ENCODE measurements at regions not wholly inside any gene's neighbourhood (a gene's known extent, or its start where the extent isn't known, plus 50 kb on each side); places are given as distances from the start of the nearest gene placed in this dataset.

DNA sequence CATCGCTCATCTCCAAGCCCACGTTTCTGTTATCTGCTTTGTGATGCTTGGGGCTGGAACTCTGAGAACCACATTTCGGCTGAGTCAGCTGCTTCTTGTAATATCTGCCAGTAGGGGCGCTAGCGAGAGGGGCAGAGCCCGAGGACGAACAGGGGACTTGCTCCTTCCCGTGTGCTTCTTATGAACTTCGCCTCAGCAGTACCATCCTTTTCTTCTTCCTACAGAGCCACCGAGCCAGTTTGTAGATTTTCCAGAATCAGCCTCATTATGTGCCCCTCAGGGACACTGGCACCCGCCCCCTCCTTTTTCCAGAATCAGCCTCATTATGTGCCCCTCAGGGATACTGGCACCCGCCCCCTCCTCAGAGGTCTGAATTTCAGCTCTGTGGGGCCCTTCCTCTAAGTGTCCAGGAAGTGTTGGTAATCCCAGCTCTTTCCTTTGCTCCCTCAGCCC lies 441.7 kb upstream of the RASGEF1B start:
- H3K9me3 Mint-ChIP-seq: no peaks in the 10 kb centered on the region
- peaks cover 11% of the 10 kb centered on the region for H3K27me3 Mint-ChIP-seq
- peak; percentile 52 for ATAC-seq (replicated peaks)
- no peak overlapping the region for H3K4me3 Mint-ChIP-seq
- H3K4me1 Mint-ChIP-seq: peaks cover 9% of the 10 kb centered on the region
- no peak overlapping the region for H3K27ac Mint-ChIP-seq
- H3K36me3 Mint-ChIP-seq (ENCODE audit: low read depth): no peaks in the 10 kb centered on the region

DNA sequence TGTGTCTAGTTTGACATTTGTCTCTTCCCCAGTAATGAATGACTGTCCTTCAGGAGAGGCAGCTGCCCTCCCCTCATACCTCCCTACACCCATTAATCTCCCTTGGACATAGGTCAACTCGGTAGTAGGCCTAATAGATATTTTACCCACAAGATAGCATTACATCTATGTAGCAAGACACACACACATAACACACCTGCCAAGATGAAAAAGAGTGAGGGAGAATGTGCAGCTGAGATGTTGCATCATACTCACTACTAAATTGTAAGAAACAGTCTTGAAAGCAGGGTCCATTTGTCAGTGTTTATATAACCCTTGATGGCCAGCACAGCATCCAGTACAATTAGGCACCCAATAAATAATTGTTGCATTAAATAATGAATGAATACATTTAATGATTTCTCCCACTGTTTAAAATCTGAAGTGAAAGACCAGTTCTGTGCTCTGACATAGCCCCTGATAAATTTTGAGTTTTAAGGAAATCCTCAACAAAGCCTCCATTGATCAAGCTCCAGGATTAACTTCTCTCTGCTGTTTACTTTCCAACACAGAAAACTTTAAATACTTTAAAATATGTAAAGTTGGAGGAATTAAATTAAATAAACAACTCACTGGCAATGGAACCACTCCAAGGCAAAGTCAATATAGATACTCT lies 440.8 kb upstream of the RASGEF1B start:
- Mint-ChIP-seq H3K9me3 (no peaks in the 10 kb centered on the region), H3K27me3 (peaks cover 11% of the 10 kb centered on the region), H3K36me3 (ENCODE audit: low read depth) (no peaks in the 10 kb centered on the region), H3K4me3 (no peak overlapping the region), H3K4me1 (peaks cover 9% of the 10 kb centered on the region), H3K27ac (no peak overlapping the region)
- ATAC-seq (replicated peaks): no peak

DNA sequence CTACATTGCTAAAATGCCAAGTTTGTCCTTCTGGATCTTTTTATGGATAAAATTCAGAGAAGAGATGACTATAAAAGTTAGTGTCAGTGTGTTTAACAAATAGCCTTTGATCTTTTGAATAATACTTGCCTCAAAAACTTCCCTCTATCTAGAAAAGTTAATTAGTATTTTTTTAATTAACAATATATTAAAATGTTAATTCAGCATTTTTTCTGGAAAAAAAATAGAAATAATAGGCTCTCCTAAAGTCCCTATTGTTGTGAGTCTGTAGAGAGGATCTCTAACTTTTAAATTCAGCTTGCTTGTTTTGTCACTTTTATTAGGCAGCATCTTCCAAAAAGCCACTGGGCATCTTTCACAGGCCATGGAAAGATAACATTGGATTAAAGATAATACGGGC lies 435.2 kb upstream of the RASGEF1B start:
- peaks cover 5% of the 10 kb centered on the region for H3K27me3 Mint-ChIP-seq
- H3K36me3 Mint-ChIP-seq (ENCODE audit: low read depth): no peaks in the 10 kb centered on the region
- ATAC-seq (replicated peaks): no peak
- no peak overlapping the region for H3K4me3 Mint-ChIP-seq
- no peak overlapping the region for H3K27ac Mint-ChIP-seq
- no peaks in the 10 kb centered on the region for H3K4me1 Mint-ChIP-seq
- no peaks in the 10 kb centered on the region for H3K9me3 Mint-ChIP-seq

DNA sequence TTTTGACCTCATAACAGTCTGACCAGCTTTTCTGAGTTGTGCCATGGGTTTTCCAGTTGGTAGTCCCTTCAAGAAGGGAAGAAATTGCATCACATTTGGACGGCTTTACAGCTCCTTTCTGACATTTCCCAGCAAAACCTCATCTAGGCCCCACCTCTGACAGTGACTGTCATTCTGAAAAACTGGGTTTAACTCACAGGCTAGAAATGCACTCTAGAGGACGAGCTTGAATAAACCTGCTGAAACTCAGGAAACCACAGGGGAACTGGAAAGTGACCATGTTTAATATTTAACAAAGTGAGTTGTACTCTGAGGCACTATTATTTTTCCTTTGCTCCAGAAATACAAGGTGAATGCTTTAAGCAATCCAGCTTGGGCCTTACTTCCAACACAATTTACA lies 434.3 kb upstream of the RASGEF1B start:
- Mint-ChIP-seq H3K4me3 (no peak overlapping the region), H3K27ac (no peak overlapping the region), H3K27me3 (peaks cover 5% of the 10 kb centered on the region), H3K9me3 (no peaks in the 10 kb centered on the region), H3K4me1 (no peaks in the 10 kb centered on the region), H3K36me3 (ENCODE audit: low read depth) (no peaks in the 10 kb centered on the region)
- ATAC-seq (replicated peaks): peak; percentile 49

DNA sequence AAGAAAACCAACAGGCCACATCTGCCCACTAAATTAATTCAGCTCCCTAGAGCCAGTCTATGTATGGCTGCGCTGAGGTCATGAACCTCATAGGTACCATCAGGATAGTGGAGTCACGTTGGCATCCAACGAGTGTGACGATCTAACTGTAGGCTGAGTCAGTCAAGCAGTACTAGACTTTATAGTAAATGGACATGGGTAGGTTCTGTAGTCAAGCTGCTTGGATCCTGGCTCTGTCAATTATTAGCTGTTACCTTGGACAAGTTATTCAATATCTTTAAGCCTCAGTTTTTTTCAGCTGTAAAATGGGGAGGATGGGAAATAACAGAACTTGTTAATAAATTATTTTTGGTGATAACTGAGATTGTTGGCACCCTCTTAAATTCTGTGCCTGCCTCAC lies 432.4 kb upstream of the RASGEF1B start:
- ATAC-seq (replicated peaks): no peak
- no peaks in the 10 kb centered on the region for H3K9me3 Mint-ChIP-seq
- H3K27me3 Mint-ChIP-seq: peaks cover 9% of the 10 kb centered on the region
- H3K36me3 Mint-ChIP-seq (ENCODE audit: low read depth): no peaks in the 10 kb centered on the region
- H3K4me3 Mint-ChIP-seq: no peak overlapping the region
- H3K4me1 Mint-ChIP-seq: no peaks in the 10 kb centered on the region
- no peak overlapping the region for H3K27ac Mint-ChIP-seq

DNA sequence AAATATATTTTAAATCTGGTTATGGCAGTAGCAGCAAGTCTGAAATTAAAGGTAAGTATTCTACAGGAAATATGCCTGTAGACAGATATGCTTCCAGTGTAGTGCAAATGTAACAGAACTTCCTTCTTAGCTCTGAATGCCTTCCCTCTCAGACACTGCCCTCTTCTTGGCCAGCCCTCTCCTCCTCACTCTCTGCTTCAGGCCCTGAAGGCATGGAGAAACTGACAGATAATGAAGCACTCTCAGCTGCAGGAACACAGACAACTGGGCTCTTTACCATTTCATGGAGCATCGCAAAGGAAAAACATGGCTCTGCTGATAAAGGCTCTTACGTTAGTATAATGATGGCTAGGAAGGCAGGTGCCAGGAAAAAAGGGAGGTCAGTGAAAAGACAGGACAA lies 431.5 kb upstream of the RASGEF1B start:
- H3K4me3 Mint-ChIP-seq: no peak overlapping the region
- no peak overlapping the region for H3K27ac Mint-ChIP-seq
- H3K27me3 Mint-ChIP-seq: peaks cover 6% of the 10 kb centered on the region
- H3K36me3 Mint-ChIP-seq (ENCODE audit: low read depth): no peaks in the 10 kb centered on the region
- no peaks in the 10 kb centered on the region for H3K4me1 Mint-ChIP-seq
- ATAC-seq (replicated peaks): no peak
- H3K9me3 Mint-ChIP-seq: no peaks in the 10 kb centered on the region

DNA sequence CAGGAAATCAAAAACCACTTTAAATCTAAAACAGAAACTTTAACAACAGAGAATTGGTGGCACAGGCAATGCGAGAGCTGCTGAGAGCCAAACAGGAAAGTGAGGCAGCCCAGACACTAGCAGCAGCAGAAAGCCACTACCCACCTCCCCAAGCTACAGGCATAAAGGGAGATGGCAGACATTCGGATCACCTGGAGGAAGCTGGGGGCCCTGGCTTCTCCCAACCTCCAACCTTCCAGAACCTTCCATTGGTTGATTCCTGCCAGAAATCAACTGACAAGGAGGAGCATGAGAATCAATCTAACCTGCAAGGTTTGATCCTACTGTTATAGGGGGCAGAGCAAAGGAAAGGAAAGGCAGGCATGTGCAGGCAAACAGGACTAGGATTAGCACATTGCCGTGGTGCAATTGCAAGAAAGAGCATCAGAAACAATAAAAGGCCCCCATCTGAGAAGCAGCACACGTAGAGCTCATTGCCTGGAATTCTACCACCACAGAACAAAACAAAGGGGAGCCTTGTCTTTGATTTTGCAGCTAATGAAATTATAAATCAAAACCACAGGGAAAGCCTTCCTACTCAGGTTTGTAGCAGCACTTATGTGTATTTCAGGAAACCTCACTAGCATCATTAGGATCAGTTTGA lies 427.3 kb upstream of the RASGEF1B start:
- peaks cover 5% of the 10 kb centered on the region for H3K27me3 Mint-ChIP-seq
- H3K27ac Mint-ChIP-seq: no peak overlapping the region
- no peak overlapping the region for H3K4me3 Mint-ChIP-seq
- ATAC-seq (replicated peaks): no peak
- no peaks in the 10 kb centered on the region for H3K4me1 Mint-ChIP-seq
- no peaks in the 10 kb centered on the region for H3K9me3 Mint-ChIP-seq
- H3K36me3 Mint-ChIP-seq (ENCODE audit: low read depth): no peaks in the 10 kb centered on the region

DNA sequence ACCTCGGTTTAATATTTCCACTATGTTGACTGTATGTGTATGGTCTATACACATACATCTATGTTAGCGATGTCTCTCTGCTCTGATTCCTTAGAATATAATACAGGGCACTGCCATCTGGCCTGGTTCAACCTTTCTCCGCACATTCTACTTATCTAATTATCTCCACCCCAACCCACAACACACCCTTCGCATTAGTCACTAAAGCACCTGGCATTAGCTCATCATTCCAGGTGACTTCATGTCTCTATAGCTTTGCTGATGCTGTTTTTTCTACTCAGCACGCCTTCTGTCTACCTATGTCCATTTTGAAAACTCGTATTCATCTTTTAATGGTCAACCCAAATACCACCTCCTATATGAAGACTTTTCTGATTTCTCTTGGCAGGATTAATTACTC lies 425.2 kb upstream of the RASGEF1B start:
- Mint-ChIP-seq H3K36me3 (ENCODE audit: low read depth) (no peaks in the 10 kb centered on the region), H3K27me3 (peaks cover 4% of the 10 kb centered on the region), H3K27ac (no peak overlapping the region), H3K4me3 (no peak overlapping the region), H3K9me3 (no peaks in the 10 kb centered on the region), H3K4me1 (no peaks in the 10 kb centered on the region)
- no peak for ATAC-seq (replicated peaks)

DNA sequence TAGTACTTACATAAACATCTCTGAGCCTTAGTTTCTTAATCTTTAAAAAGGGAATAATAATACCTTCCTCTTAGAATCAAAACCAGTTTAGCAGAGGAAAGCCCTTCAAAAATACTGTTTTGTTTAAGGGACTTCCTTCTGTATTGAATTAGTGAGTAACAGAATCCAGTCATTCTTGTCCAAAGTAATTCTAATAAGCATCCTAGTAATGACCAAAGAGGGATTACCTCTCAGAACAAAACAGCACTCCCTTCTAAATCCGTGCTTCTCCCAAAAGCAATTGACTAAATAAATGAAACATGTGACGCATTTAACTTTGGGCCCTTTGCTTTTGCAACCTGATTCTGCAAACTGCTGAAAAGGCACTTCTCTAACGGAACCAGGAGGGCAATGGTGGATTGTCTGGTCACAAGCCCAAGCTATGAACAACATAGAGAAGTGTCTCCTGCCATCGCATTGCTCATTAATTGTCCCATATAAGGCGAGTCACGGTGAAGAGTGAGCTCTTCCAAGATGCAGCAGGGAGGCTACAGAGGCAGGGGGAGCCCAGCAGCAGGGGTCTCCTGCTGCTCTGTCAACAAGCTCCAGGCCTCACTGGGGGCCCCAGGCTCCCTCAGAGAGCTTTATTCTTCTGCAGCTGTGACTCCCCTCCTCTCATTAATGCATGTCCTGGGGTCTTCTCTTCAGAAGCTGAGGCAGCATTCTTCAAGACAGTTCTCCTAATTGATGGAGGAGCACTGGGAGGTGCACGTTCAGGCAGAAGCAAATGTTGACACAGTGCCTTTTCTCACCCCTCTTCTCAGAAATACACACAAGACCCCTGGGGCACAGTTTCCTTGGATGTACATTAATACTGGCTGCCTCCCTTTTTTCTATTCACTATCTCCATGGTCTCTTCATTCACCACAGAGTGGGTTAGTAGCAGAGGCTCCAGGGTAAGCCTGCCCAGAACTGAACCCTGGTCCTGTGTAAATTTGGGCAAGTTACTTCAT lies 419.6 kb upstream of the RASGEF1B start:
- Mint-ChIP-seq H3K27ac (no peak overlapping the region), H3K4me1 (no peaks in the 10 kb centered on the region), H3K27me3 (peaks cover 5% of the 10 kb centered on the region), H3K4me3 (no peak overlapping the region), H3K9me3 (no peaks in the 10 kb centered on the region), H3K36me3 (ENCODE audit: low read depth) (no peaks in the 10 kb centered on the region)
- ATAC-seq (replicated peaks): no peak

DNA sequence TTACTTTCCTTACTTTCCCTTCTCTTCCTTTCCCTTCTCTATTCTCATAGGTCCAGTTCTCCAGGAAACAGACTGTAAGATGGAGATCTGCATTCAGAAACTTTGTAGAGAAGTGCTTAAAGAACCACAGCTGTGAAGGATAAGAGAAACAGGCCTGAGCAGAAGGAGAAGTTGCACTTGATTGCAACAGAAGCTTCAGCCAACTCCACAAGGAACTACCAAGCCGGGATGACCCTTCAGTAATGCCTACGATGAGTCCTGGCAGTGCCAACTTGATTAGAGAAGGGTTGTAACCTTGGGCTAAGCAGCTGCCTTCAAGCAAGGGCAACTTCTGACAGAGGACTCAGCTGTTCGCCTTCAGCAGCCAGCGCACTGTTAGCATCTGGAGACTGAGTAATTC lies 413.3 kb upstream of the RASGEF1B start:
- Mint-ChIP-seq H3K27me3 (peaks cover 5% of the 10 kb centered on the region), H3K9me3 (no peaks in the 10 kb centered on the region), H3K4me1 (peaks cover 5% of the 10 kb centered on the region), H3K36me3 (ENCODE audit: low read depth) (no peaks in the 10 kb centered on the region), H3K4me3 (no peak overlapping the region), H3K27ac (no peak overlapping the region)
- no peak for ATAC-seq (replicated peaks)

DNA sequence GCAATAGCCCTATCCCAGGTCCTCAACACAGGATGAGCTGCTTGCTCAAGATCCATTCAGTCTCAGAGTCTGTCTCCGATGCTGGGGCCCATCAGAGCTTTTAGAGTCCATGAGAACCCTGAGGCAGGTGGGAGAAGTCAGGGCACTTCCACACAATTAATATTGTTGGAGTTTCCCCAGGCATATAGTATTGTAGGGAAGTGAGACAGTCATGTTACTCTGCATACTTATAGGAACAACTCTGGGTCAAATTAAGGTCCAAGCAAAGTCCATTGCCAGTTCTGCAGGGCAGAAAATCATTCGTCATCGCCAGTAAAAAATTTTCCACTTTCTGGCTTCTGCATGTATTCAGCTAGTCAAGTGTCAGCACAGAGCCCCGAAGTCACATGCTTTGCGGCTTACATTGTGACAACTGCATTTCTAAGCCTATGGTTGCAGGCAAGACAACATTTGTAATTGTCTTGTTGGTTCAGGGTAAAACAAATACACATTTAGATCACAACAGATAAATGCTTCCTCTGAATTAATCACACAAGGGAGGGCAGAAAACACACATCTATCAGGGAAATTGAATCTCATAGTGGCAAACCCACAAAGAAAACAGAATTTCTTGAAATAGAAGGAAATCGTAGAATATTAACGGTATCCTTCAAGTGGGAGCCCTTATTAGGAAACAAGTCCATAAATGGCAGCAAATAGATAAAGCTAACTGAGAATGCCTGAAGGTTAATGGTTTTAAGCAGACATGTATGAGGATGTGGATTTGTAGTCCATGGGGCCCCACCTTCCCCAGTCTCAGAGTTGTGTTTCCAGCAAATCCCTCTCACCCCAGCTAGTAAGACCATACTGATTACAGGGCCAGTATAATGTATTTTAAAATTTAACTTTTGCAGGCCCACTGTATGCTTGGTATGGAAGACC lies 412.1 kb upstream of the RASGEF1B start:
- Mint-ChIP-seq H3K36me3 (ENCODE audit: low read depth) (no peaks in the 10 kb centered on the region), H3K27me3 (no peaks in the 10 kb centered on the region), H3K4me1 (peaks cover 5% of the 10 kb centered on the region), H3K27ac (no peak overlapping the region), H3K9me3 (no peaks in the 10 kb centered on the region), H3K4me3 (no peak overlapping the region)
- no peak for ATAC-seq (replicated peaks)

DNA sequence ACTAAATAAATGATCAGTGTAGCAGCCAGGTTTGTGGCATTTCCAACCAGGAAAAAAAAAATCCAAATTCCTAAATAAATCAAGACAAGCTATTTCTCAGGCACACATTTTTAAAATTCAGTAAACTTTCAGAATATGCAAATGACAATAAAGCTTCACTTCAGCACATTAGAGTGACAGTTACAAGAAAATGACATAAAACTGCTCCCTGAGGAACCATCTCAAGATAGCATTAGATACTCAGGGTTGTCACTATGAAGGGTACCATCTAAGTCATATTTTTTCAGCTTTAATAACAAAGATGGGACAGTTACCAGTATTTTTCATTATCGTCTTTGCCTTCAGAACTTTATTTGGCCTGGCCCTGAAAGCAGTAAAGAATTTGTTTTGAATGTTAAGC lies 411.3 kb upstream of the RASGEF1B start:
- H3K36me3 Mint-ChIP-seq (ENCODE audit: low read depth): no peaks in the 10 kb centered on the region
- no peak for ATAC-seq (replicated peaks)
- peaks cover 4% of the 10 kb centered on the region for H3K27me3 Mint-ChIP-seq
- H3K4me3 Mint-ChIP-seq: no peak overlapping the region
- H3K27ac Mint-ChIP-seq: no peak overlapping the region
- peaks cover 5% of the 10 kb centered on the region for H3K4me1 Mint-ChIP-seq
- peaks cover 2% of the 10 kb centered on the region for H3K9me3 Mint-ChIP-seq

DNA sequence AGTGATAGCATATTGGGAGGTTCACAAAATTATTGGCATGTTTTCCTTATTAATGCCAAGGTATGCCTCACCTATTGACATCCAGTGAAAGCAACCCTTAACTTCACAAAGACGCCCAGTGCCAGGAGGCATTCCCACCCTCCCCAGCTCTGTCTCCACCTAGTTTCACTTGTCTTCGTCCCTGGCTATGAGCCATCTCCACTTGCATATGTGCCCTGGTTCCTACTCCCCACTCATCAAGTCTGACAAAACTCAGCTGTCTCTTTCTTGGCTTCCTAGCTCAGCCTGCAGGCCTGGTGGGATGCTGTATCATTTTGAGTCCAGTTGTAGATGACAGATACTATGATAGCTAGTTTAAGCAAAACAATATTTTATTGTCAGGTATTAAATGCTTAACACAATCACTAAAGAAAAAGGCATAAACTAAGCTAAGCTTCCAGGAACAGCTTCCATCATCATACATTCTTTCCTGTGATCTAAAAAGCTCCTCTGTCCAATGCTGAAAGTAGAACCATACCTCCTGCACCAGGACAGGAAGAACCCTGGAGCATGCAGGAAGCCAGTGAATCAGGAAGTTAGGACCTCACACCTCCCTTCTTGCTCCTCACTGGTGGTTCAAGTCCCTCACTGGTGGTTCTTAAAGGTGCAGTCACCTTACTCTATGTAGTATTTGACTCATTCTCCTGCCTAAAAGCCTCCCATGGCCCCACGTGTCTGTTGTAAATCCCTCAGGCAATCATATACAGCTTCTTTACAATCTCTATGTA lies 410.3 kb upstream of the RASGEF1B start:
- H3K9me3 Mint-ChIP-seq: peaks cover 3% of the 10 kb centered on the region
- no peak overlapping the region for H3K4me3 Mint-ChIP-seq
- peaks cover 4% of the 10 kb centered on the region for H3K27me3 Mint-ChIP-seq
- no peak for ATAC-seq (replicated peaks)
- H3K36me3 Mint-ChIP-seq (ENCODE audit: low read depth): no peaks in the 10 kb centered on the region
- peaks cover 5% of the 10 kb centered on the region for H3K4me1 Mint-ChIP-seq
- H3K27ac Mint-ChIP-seq: no peak overlapping the region

Data from activated T-helper 17 cell treated with anti-CD3 and anti-CD28 coated beads, Interleukin-2, amount 50 U/mL, for 72 hours (primary cell).